HFF-Myc (cell line): ENCODE measurements at regions not wholly inside any gene's neighbourhood (a gene's known extent, or its start where the extent isn't known, plus 50 kb on each side); places are given as distances from the start of the nearest gene placed in this dataset.

Experiments
- DNase-seq: peaks from one replicate; pipeline ENCODE4 v3.0.0-alpha.2; 2011; ENCODE audit warnings: low read depth; ENCODE audit errors: extremely low read depth
- H3K4me3 ChIP-seq: replicated peaks from 2 replicates; pipeline ENCODE4 v1.5.1; 2011; ENCODE audit warnings: low read depth, mild to moderate bottlenecking, control low read depth, low read length
- TF ChIP-seq, protein P1 (sequence below): IDR thresholded peaks from 2 replicates; pipeline ENCODE4 v1.5.1; 2012; ENCODE audit warnings: mild to moderate bottlenecking, low read depth, low read length, control low read depth; ENCODE audit errors: missing control alignments

- no peak overlapping the region for H3K4me3 ChIP-seq
- TF ChIP-seq, protein P1, sequence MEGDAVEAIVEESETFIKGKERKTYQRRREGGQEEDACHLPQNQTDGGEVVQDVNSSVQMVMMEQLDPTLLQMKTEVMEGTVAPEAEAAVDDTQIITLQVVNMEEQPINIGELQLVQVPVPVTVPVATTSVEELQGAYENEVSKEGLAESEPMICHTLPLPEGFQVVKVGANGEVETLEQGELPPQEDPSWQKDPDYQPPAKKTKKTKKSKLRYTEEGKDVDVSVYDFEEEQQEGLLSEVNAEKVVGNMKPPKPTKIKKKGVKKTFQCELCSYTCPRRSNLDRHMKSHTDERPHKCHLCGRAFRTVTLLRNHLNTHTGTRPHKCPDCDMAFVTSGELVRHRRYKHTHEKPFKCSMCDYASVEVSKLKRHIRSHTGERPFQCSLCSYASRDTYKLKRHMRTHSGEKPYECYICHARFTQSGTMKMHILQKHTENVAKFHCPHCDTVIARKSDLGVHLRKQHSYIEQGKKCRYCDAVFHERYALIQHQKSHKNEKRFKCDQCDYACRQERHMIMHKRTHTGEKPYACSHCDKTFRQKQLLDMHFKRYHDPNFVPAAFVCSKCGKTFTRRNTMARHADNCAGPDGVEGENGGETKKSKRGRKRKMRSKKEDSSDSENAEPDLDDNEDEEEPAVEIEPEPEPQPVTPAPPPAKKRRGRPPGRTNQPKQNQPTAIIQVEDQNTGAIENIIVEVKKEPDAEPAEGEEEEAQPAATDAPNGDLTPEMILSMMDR, result no peak
Measured at GRCh38 chr14:84107835-84108343, 1422.1 kb upstream of the FLRT2 start.

GRCh38 chr14:84108746-84109457 lies 1421.0 kb upstream of the FLRT2 start:
- no peak for DNase-seq
- TF ChIP-seq, protein P1, result no peak
- no peak overlapping the region for H3K4me3 ChIP-seq

More at GRCh38 chr14:84107835-84108343, 1422.1 kb upstream of the FLRT2 start:
- no peak for DNase-seq

DNA sequence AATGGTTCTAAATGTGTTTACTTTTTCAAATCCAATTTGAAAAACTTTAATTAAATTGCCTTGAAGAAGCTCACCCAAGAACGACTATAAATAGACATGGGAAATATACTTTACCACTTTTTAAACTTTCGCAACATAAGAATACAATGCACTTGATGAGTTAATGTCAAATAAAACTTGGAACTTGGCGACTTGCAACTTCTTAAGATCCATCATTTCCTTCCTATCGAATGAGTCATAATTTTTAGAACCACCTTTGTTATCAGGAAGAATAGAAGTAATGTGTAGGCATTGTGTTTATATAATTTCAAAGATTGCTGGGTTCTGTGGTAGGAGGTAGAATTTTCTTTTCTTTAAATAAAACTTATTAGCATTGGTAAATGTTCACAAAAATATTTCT lies 1417.4 kb upstream of the FLRT2 start:
- H3K4me3 ChIP-seq, result no peak overlapping the region
- TF ChIP-seq, protein P1, result no peak
- no peak for DNase-seq

GRCh38 chr14:84125676-84126075 lies 1404.3 kb upstream of the FLRT2 start:
- TF ChIP-seq, protein P1, result no peak
- no peak overlapping the region for H3K4me3 ChIP-seq
- no peak for DNase-seq

- TF ChIP-seq, protein P1, result no peak
- H3K4me3 ChIP-seq, result no peak overlapping the region
- no peak for DNase-seq
Measured at GRCh38 chr14:84127495-84127894, 1402.4 kb upstream of the FLRT2 start.

- no peak overlapping the region for H3K4me3 ChIP-seq
- DNase-seq, result no peak
- TF ChIP-seq, protein P1, result no peak
Measured at GRCh38 chr14:84128050-84128449, 1401.9 kb upstream of the FLRT2 start.
